ENCODE measurements at regions not wholly inside any gene's neighbourhood (a gene's known extent, or its start where the extent isn't known, plus 50 kb on each side); places are given as distances from the start of the nearest gene placed in this dataset.

GRCh38 chr7:115740043-115740442 is 290.5 kb downstream of the TFEC start (continued):
- TF ChIP-seq ZNF549 (tag by site-specific recombination; IDR thresholded peaks at IDR 0.05): no peak
- TF ChIP-seq EGR2 (tag by site-specific recombination; IDR thresholded peaks at IDR 0.05; ENCODE audit: low read depth): no peak
- peak; percentile 78 for TF ChIP-seq ZNF266 (tag by site-specific recombination; IDR thresholded peaks at IDR 0.05; ENCODE audit: low read depth)
- peak; percentile 44; the same call in 1 of the 2 replicates for TF ChIP-seq AEBP2 (tag by site-specific recombination; IDR thresholded peaks at IDR 0.05; ENCODE audit: borderline replicate concordance)
- no peak for TF ChIP-seq ZSCAN4 (tag by site-specific recombination; IDR thresholded peaks at IDR 0.05)
- no peak for TF ChIP-seq ZNF416 (tag by site-specific recombination; IDR thresholded peaks at IDR 0.05)
- TF ChIP-seq PATZ1 (tag by site-specific recombination; IDR thresholded peaks at IDR 0.05): no peak
- no peak for TF ChIP-seq MEIS1 (CRISPR knock-in tag; IDR thresholded peaks at IDR 0.05; ENCODE audit: borderline replicate concordance)
- no peak for TF ChIP-seq ZNF2 (tag by site-specific recombination; IDR thresholded peaks at IDR 0.05)
- no peak for TF ChIP-seq ZNF585B (tag by site-specific recombination; IDR thresholded peaks at IDR 0.05)
- no peak for TF ChIP-seq ZNF324 (tag by site-specific recombination; IDR thresholded peaks at IDR 0.05)
- TF ChIP-seq ZNF600 (tag by site-specific recombination; IDR thresholded peaks at IDR 0.05): no peak
- no peak for TF ChIP-seq FEZF1 (tag by site-specific recombination; IDR thresholded peaks at IDR 0.05)
- TF ChIP-seq SALL2 (tag by site-specific recombination; IDR thresholded peaks at IDR 0.05; ENCODE audit: borderline replicate concordance): no peak
- TF ChIP-seq ZBTB1 (tag by site-specific recombination; IDR thresholded peaks at IDR 0.05): peak; percentile 82; the same call in 1 of the 2 replicates
- no peak for TF ChIP-seq PRDM1 (tag by site-specific recombination; IDR thresholded peaks at IDR 0.05)
- TF ChIP-seq ZBTB21 (tag by site-specific recombination; IDR thresholded peaks at IDR 0.05): 0 out of 2 replicates have a peak, but pooled peaks have one; percentile 50
- TF ChIP-seq ZNF571 (tag by site-specific recombination; IDR thresholded peaks at IDR 0.05): no peak
- no peak for TF ChIP-seq ZNF473 (tag by site-specific recombination; IDR thresholded peaks at IDR 0.05)
- TF ChIP-seq ZNF19 (tag by site-specific recombination; IDR thresholded peaks at IDR 0.05; ENCODE audit: low read depth): peak; percentile 84; the same call in 1 of the 2 replicates
- no peak for TF ChIP-seq WT1 (tag by site-specific recombination; IDR thresholded peaks at IDR 0.05)
- TF ChIP-seq ZNF433 (tag by site-specific recombination; IDR thresholded peaks at IDR 0.05; ENCODE audit: low read depth): peak; percentile 94
- no peak for TF ChIP-seq ZNF707 (tag by site-specific recombination; IDR thresholded peaks at IDR 0.05)
- no peak; the same call in 1 of the 2 replicates for TF ChIP-seq REPIN1 (tag by site-specific recombination; IDR thresholded peaks at IDR 0.05; ENCODE audit: low read depth)

GRCh38 chr7:115734641-115735040 is 295.9 kb downstream of the TFEC start:
- Histone ChIP-seq H3K4me3 (ENCODE audit: low read depth, low read length) (no peak overlapping the region), H3K27ac (ENCODE audit: extremely low read depth, low read depth, low read length) (no peak overlapping the region), H3K4me1 (ENCODE audit: control insufficient read depth, insufficient read depth, low read length) (peaks cover 16% of the 10 kb centered on the region), H3K9me3 (ENCODE audit: control insufficient read depth, insufficient read depth, low read depth, low read length) (no peaks in the 10 kb centered on the region), H3K36me3 (ENCODE audit: control insufficient read depth in 2 of 2, insufficient read depth in 1 of 2, low read length in 2 of 2) (no peaks in the 10 kb centered on the region)
- CTCF ChIA-PET: no interaction called here
- POLR2A ChIA-PET: no interaction called here
- TF ChIP-seq ZIC2 (tag by site-specific recombination; IDR thresholded peaks at IDR 0.05): no peak
- no peak for TF ChIP-seq ZNF629 (tag by site-specific recombination; IDR thresholded peaks at IDR 0.05)
- no peak for TF ChIP-seq ZNF214 (tag by site-specific recombination; IDR thresholded peaks at IDR 0.05; ENCODE audit: borderline replicate concordance)
- TF ChIP-seq SALL2 (tag by site-specific recombination; IDR thresholded peaks at IDR 0.05; ENCODE audit: borderline replicate concordance): no peak
- no peak for TF ChIP-seq ZNF366 (tag by site-specific recombination; conservative IDR thresholded peaks at IDR 0.05)
- no peak for TF ChIP-seq ZNF560 (tag by site-specific recombination; IDR thresholded peaks at IDR 0.05; ENCODE audit: borderline replicate concordance)
- no peak for TF ChIP-seq ZNF133 (tag by site-specific recombination; IDR thresholded peaks at IDR 0.05)
- no peak for TF ChIP-seq ZSCAN5A (tag by site-specific recombination; IDR thresholded peaks at IDR 0.05)
- no peak for TF ChIP-seq PBX3 (CRISPR knock-in tag; IDR thresholded peaks at IDR 0.05)
